ENCODE measurements at regions not wholly inside any gene's neighbourhood (a gene's known extent, or its start where the extent isn't known, plus 50 kb on each side); places are given as distances from the start of the nearest gene placed in this dataset.

DNA sequence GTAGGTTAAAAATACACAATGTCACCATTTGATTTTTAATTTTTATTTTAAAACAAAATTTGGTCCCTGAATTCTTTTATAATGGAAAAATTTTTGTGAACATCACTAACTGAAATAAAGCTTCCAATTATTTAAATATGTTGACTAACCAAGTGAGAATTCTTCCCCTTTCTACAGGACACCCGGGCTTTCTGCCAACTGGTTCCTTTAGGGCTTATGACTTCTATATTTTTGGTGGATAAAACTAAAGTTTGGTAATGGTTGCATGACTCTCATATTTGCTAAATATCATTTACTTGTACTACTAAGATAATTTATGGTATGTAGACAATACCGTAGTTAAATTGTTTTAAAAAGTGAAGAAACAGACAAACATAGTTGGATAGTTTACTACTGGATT is 291.0 kb upstream of the DOK6 start:
- ATAC-seq (no peak), DNase-seq (no peak)
- intact Hi-C loops (cut with micrococcal nuclease), result no loop called here

DNA sequence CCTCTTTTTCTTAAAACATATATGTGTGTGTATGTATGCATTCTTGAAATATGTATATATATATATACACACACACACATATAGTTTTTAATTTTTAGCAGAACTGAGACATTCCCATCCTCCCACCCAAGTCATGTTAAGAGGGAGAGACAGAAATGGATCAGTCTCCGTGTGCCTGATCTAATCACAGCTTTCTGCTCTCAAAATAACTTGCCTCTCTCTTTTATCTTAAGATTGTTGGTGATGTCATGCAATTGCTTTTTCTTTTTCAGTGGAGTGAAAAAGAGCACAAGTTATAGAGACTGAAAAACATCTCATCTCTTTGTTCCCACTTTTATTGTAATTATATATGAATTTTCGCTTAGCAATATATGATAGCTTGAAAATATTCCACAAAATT is 279.9 kb upstream of the DOK6 start:
- intact Hi-C loops (cut with micrococcal nuclease), result no loop called here
- no peak for ATAC-seq
- DNase-seq, result no peak

DNA sequence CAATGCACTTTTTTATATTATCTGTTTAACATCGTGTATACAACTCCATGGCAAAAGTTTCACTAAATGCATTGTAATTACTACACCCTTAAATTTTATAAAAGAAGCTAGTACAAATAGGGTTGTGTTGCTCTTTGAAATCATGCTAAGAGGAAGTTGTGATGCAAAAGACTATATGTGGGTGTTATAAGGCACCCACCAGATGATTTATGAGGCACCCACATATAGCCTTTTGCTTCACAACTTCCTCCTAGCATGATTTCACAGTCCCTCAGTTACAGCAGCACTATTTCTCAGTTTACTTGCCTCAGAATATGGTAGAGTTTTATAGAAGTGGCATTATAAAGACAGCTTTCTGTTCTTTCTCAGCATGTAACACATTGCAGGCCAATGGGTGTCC is 277.3 kb upstream of the DOK6 start:
- ATAC-seq, result no peak
- intact Hi-C loops (cut with micrococcal nuclease), result no loop called here

DNA sequence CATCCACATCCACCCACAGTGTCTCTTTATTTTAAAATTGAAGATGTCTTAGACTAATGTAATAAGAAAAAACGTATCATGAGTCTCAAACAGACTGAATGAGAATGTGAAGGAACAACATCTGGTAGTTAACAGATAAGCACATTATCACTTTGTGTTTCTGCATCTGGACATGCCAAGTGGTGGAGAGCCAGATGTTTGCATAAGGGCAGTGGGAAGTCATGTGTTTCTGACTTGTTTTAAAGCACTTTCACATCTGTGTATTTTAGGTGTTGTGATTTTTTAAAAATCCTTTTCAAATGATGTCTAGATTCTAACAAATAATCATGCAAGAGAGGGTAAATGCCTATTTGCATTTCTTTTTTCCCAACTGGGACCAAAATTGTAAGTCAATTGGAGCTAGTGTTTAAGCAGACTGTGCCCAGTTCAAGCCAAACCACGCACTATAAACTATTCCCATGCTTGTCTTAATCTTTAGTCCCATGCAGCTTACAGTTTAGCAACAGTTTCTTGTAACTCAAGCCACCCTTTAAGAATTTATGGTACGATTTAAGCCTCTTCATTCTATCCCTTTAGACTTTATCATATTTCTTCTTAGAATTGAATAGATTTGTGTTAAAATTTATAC is 272.7 kb upstream of the DOK6 start:
- ATAC-seq, result peak; percentile 66
- intact Hi-C loops (cut with micrococcal nuclease), result no loop called here
- no peak for DNase-seq

More for the DNA sequence above, 277.3 kb upstream of the DOK6 start:
- no peak for DNase-seq

DNA sequence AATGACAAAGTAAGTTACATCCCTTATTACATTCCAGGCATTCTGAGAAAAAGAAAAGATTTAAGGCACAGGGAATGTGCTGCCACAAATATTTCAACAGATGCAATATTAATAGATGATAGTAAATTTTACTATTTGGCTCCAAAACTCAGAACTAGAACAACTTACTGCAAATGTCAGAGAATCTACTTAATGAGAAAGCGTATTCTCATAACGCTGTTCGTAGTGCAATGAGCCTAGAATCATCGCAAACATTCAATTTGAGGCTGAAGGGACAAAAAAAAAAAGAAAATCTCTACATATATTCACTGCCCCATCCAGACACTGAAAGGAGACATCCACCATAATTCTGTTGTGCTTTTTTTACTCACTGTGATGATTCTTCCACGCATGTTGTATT is 272.1 kb upstream of the DOK6 start:
- intact Hi-C loops (cut with micrococcal nuclease), result no loop called here
- DNase-seq (no peak), ATAC-seq (no peak)

DNA sequence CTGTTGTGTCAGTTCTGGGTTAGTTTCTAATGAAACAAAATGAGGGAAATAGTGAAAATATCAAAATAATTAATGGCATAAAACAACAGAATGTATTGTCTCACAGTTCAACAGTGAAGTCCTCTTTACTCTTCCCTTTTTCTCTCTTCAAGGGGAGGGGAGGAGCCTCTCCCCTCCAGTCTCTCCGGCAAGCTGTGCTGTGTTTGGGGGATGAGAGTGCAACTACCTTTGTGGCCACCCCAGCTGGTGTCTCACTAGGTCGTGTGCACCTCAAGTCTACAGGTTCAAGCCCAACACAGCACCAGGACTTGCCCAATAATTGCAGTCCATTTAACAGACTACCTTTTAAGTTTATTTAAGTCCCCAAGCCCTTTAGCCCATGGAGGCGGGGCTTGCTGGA is 271.7 kb upstream of the DOK6 start:
- ATAC-seq, result no peak
- intact Hi-C loops (cut with micrococcal nuclease), result no loop called here
- DNase-seq, result no peak

DNA sequence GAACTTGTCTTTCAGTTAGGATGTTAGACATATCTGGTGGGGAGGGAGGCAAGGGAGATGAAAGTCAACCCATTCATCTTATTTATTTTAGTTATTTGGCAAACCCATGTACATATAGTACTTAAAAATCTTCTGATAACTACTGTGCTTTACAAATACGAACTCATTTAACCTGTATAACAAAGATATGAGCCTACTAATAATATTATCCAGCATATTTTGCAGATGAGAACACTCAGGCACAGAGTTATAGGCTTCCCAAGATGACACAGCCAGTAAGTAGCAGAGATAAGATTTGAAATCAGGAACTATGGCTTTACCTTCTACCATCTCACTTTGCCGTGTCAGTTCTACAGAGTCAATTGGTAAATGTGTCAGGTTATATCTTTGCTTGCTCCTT is 262.6 kb upstream of the DOK6 start:
- ATAC-seq (no peak), DNase-seq (no peak)
- intact Hi-C loops (cut with micrococcal nuclease), result no loop called here

DNA sequence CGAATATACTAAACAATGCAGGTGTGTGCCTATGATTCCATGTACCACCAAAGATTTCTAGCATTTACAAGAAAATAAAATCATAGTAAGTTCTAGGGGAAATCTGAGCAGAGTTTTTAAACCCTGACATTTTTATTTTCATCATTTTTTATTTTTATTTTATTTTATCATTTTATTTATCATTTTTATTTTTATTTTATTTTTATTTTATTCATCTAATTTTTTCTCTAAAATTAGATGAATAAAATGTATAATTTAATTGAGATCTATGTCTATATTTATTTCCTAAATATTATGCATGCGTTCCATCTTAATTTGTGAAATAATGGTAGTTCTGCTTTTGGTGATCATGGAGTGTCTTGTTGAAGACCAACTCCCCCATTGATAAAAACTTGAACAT is 257.6 kb upstream of the DOK6 start:
- ATAC-seq (no peak), DNase-seq (no peak)
- intact Hi-C loops (cut with micrococcal nuclease), result no loop called here

DNA sequence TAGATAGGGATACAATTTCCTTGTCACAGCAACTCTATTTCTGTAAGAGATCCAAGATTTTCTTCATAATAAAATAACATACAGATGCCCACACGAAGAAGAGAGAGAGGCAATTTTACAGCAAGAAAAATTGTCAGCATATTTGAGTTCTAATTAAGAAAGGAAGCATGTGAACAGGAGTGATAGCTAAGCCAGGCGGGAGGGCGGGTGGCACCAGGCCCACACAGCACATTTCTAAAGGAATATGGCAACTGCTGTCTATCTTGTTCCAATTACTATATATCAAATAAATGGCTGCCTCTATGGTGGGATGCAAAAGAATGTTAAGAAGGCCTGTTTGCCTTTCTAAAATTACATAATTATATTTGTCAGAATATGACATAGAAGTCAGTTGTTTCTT is 248.3 kb upstream of the DOK6 start:
- no peak for DNase-seq
- ATAC-seq, result no peak
- intact Hi-C loops (cut with micrococcal nuclease), result no loop called here

DNA sequence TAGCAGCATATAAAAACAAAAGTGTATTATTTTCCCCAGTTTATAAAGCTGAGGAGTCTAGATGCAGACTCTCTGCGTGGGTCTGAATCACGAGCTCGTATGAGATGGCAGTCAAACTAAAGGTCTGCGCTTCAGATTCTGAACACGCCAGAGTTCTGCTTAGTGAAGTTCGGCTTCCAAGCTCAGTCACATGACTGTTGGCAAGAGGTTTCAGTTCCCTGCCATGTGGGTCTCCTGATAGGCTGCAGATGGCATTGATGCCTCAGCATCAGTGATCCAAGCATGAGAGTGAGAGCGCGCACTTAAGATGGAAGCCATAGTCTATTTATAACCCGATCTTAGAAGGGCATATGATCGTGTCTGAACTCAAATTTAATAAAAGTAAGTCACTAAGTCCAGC is 242.8 kb upstream of the DOK6 start:
- ATAC-seq (no peak), DNase-seq (no peak)
- intact Hi-C loops (cut with micrococcal nuclease), result no loop called here

DNA sequence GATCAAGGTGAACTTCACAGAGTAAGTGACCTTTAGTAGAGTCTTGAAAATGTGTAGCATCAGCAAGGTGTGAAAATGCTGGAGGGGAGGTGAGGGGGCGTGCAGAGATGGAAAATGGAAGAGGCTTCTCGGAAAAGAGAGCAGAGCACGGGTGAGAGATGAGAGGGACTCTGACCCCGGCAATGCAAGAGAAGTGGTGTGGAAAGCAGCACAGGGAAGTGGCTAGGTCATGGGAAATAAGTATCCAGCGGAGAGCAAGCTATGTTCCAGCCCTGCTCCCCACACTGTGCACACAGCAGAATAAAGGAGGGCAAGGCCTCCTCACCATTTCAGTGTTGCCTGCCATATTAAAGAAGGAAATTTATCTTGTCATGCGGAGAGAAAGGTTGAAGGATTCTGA is 241.7 kb upstream of the DOK6 start:
- ATAC-seq (no peak), DNase-seq (no peak)
- intact Hi-C loops (cut with micrococcal nuclease), result no loop called here

DNA sequence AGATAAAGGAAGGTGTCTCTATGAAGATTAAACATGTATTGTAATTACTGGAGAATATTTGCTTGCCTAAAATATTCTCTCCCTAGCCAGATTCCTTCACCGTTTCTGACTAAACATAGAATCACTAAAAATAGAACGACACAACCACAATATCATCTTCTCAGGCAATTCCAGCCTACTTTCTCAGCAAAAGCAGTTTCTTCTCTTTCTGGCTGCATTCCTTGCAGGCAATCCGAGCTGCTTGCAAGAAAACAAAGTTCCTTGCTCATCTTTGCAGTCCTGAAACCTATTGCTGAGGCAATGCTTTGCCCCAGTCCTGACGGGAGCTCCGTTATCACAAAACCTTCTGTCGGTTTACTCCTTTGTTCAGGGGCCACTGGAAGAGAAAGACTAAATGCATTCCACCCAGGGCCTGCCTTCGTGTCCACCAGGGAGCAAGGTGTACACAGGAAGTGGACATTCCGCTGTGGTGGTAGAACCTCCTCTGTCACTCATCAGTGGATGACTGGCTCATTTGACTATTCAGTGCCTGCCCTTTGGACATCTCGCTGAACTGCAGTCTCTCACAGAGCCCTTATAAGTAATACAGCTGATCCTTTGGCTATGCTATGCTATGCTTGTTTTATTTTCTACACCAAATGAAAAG is 239.2 kb upstream of the DOK6 start:
- intact Hi-C loops (cut with micrococcal nuclease), result no loop called here
- DNase-seq (peak; percentile 21), ATAC-seq (peak; percentile 71)

DNA sequence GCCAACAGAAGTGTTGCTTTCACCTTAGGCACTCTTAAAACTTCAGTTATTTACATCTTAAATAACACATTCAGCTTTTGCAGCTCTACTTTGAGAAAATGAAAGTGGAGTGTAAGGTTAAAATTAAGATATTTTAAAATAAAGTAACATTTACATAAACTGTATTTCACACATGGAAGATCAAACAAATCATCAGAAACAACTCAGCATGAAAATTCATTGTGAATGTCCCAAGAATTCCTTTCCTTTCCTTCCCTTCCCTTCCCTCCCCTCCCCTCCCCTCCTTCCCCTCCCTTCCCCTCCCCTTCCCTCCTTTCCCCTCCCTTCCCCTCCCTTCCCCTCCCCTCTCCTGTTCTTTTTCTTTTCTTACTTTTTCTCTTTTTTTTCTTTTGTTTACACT is 238.0 kb upstream of the DOK6 start:
- intact Hi-C loops (cut with micrococcal nuclease), result no loop called here
- DNase-seq, result no peak
- ATAC-seq, result no peak

DNA sequence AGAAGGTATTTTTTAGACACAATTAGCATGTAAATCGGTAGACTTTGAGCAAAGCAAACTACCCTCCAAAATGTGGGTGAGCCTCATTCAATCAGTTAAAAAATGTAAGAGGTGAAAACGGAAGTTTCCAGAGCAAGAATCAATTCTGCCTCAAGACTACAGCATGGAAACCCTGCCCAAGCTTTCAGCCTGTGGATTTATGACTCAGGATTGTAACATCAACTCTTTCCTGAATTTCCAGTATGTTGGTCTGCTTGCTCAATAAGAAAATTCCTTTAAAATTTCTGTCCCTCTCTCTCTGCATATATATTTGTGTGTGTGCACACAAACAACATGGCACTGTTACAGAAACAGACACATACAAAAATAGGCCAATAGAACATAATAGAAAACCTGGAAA is 228.6 kb upstream of the DOK6 start:
- DNase-seq (no peak), ATAC-seq (no peak)
- intact Hi-C loops (cut with micrococcal nuclease), result no loop called here

DNA sequence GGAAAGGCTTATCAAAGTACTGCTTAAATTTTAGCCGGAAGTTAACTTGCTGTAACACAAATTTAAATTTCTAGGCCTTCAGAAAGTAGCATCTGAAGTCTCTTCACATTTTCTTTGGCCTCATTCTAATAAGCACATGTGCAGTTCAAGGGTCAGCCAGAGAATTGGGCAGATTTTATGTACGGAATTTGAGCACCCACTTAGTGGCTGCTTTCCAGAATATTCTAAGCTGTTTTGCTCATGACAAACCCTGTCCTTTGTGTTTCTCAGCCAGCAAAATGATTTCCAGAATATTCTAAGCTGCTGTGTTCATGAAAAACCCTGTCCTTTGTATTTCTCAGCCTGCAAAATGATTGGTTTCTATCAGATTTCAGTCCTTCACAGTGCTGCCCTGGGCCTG is 225.0 kb upstream of the DOK6 start:
- DNase-seq, result no peak
- intact Hi-C loops (cut with micrococcal nuclease), result no loop called here
- no peak for ATAC-seq

DNA sequence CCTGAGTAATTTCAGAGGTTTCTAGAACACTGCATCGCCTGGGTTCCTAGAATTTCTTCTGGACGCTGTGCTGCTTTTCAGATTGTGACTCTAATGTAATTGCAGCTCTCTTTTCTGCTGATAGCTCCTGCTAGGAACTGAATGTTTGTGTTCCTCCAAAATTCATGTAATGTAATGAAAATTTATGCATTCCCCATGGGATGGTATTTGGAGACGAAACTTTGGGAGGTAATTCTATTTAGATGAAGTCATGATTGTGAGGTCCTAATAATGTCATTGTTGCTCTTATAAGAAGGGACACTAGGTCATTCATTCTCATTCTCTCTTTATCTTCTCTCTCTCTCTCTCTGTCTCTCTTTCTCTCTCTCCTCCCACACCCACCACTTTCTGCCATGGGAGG is 223.9 kb upstream of the DOK6 start:
- no peak for ATAC-seq
- intact Hi-C loops (cut with micrococcal nuclease), result no loop called here
- no peak for DNase-seq

DNA sequence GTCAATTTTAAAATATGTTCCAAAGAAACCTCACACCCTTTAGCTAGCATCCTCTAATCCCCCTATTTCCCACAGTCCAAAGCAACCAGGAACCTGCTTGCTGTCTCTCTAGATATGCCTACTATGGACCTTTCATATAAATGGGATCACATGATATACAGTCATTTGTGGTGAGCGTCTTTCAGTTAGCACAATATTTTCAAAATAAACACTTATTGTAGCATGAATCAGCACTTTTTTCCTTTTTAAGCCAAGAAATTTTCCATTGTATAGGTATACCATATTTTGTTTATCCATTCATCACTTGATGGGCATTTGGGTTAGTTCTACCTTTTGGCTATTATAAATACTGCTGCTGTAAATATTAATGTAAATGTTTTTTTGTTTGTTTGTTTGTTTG is 223.0 kb upstream of the DOK6 start:
- ATAC-seq (no peak), DNase-seq (no peak)
- intact Hi-C loops (cut with micrococcal nuclease), result no loop called here

DNA sequence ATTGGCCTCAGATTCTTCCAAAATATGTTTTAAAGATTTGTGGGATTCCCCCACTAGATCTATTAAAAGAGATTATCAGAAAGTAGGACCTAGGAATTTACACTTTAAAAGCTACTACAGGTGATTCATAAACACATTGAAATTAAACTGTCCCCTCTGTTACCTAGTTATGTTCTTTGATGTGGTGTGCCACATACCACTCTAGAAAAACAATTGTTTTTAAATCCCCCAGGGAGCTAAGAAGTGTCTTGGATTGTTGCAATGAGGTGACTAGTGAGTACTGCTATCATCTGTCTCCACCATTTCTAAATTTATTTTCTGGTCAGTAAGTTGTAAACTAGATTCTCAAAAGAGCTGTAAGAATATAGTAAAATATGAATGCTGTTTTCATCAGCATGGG is 214.5 kb upstream of the DOK6 start:
- intact Hi-C loops (cut with micrococcal nuclease), result no loop called here

DNA sequence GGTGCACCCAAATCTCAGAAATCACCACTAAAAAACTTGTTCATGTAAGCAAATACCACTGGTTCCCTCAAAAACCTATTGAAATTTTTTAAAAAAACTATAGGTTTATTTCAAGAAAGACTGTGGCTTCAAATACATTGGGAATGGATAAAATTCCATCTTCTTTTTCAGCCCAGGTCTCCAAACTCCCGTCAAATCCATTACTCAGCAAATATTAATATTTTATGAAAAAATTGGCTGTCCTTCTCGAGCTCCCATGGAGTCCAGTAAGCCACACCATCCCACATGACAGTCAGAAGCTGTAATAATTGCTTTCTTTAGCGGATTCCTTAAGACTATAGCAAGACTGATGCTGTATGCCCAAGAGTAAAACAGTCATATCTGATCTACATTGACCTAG is 204.4 kb upstream of the DOK6 start:
- ATAC-seq (no peak), DNase-seq (no peak)
- intact Hi-C loops (cut with micrococcal nuclease), result no loop called here

More for the DNA sequence above, 214.5 kb upstream of the DOK6 start:
- ATAC-seq (no peak), DNase-seq (no peak)

DNA sequence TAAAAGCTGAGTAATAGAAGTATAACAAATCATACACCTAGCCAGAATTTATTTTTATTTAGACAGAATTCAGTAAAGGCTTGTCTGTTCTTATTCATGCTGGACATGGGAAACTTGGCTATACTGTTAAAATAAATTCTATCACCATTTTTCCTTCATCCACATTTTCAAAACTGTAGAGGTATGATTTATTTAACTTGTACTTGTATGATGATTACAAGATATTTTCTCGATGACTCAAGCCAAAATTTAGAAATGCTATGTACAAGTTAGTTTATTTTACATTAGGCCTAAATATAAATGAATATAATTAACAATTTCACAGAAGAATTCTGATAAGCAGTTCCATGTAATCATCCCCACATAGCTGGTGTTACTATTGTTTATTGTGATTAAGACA is 194.8 kb upstream of the DOK6 start:
- DNase-seq (no peak), ATAC-seq (no peak)
- intact Hi-C loops (cut with micrococcal nuclease), result no loop called here

DNA sequence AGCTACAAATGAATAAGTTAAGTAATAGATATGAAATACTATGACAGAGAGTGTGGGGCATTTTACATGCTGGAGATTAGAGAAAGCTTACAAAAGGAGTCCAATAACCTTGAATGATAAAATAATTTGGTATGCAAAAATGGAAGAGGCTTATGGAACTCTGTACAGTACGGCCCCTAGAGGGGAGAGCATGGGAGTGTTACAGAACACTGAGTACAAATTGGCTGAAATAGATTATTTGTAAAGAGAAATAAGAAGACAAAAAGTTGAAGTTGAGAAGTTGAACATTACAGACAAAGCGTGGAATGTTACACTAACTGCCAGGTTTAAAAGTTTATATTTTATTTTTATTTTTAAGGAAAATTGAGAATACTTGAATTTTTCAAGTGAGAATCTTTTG is 192.1 kb upstream of the DOK6 start:
- intact Hi-C loops (cut with micrococcal nuclease), result no loop called here
- no peak for ATAC-seq
- no peak for DNase-seq

DNA sequence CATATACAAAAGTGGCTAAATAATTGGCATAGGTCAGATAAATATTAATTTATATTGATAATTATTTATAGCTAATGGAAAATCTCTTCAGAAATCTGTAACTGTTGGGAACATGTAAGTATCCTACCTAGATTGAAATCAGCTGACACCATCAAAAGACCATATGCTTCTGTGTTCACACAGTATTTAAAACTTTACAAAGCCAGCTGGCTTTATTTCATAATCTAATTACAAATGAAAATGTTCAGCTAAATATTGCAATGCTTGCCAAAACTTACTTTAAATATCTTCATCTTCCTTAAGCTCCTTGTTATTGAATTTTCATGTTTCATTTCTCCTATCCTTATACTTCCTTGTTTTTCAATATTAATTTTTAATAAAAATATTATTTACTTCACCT is 190.9 kb upstream of the DOK6 start:
- intact Hi-C loops (cut with micrococcal nuclease), result no loop called here
- DNase-seq, result no peak

More for the DNA sequence above, 190.9 kb upstream of the DOK6 start:
- no peak for ATAC-seq
